ENCODE measurements at regions not wholly inside any gene's neighbourhood (a gene's known extent, or its start where the extent isn't known, plus 50 kb on each side); places are given as distances from the start of the nearest gene placed in this dataset.

GRCh38 chr1:215479567-215479966, 87.5 kb upstream of the KCTD3 start:
- Mint-ChIP-seq H3K4me3 (no peak overlapping the region), H3K4me1 (no peaks in the 10 kb centered on the region), H3K36me3 (ENCODE audit: low read depth) (no peaks in the 10 kb centered on the region), H3K27ac (no peak overlapping the region), H3K9me3 (no peaks in the 10 kb centered on the region), H3K27me3 (no peaks in the 10 kb centered on the region)
- no peak for DNase-seq
- ChIA-PET POLR2A (no interaction called here), CTCF (no interaction called here)

GRCh38 chr1:215482079-215482478, 85.0 kb upstream of the KCTD3 start:
- no peak overlapping the region for H3K4me3 Mint-ChIP-seq
- ChIA-PET CTCF (no interaction called here), POLR2A (no interaction called here)
- no peaks in the 10 kb centered on the region for H3K9me3 Mint-ChIP-seq
- DNase-seq: no peak
- H3K27me3 Mint-ChIP-seq: no peaks in the 10 kb centered on the region
- no peaks in the 10 kb centered on the region for H3K36me3 Mint-ChIP-seq (ENCODE audit: low read depth)
- no peak overlapping the region for H3K27ac Mint-ChIP-seq
- H3K4me1 Mint-ChIP-seq: no peaks in the 10 kb centered on the region

- no peaks in the 10 kb centered on the region for H3K36me3 Mint-ChIP-seq (ENCODE audit: low read depth)
- DNase-seq: no peak
- no peak overlapping the region for H3K27ac Mint-ChIP-seq
- H3K9me3 Mint-ChIP-seq: no peaks in the 10 kb centered on the region
- no peak overlapping the region for H3K4me3 Mint-ChIP-seq
- ChIA-PET POLR2A (no interaction called here), CTCF (interaction anchor here (0.6 kb wide), 1 partner anchor 115 kb away, joined by 3 read pairs; no protein-coding TSS in a partner anchor)
- H3K4me1 Mint-ChIP-seq: no peaks in the 10 kb centered on the region
- no peaks in the 10 kb centered on the region for H3K27me3 Mint-ChIP-seq
Observed at GRCh38 chr1:215484171-215484939, 82.7 kb upstream of the KCTD3 start.

GRCh38 chr1:215487466-215487865, 79.6 kb upstream of the KCTD3 start:
- H3K27ac Mint-ChIP-seq: no peak overlapping the region
- no peaks in the 10 kb centered on the region for H3K4me1 Mint-ChIP-seq
- ChIA-PET CTCF (no interaction called here), POLR2A (no interaction called here)
- no peaks in the 10 kb centered on the region for H3K36me3 Mint-ChIP-seq (ENCODE audit: low read depth)
- DNase-seq: no peak
- H3K9me3 Mint-ChIP-seq: no peaks in the 10 kb centered on the region
- no peak overlapping the region for H3K4me3 Mint-ChIP-seq
- no peaks in the 10 kb centered on the region for H3K27me3 Mint-ChIP-seq

- Mint-ChIP-seq H3K27me3 (no peaks in the 10 kb centered on the region), H3K27ac (no peak overlapping the region), H3K36me3 (ENCODE audit: low read depth) (no peaks in the 10 kb centered on the region), H3K4me3 (no peak overlapping the region), H3K9me3 (no peaks in the 10 kb centered on the region), H3K4me1 (no peaks in the 10 kb centered on the region)
- ChIA-PET CTCF (no interaction called here), POLR2A (no interaction called here)
- DNase-seq: no peak
Observed at GRCh38 chr1:215488850-215489249, 78.3 kb upstream of the KCTD3 start.

GRCh38 chr1:215489771-215490565, 77.1 kb upstream of the KCTD3 start:
- CTCF ChIA-PET: no interaction called here

GRCh38 chr1:215497528-215497927, 69.6 kb upstream of the KCTD3 start:
- no peak overlapping the region for H3K4me3 Mint-ChIP-seq
- CTCF ChIA-PET: no interaction called here

More at GRCh38 chr1:215489771-215490565, 77.1 kb upstream of the KCTD3 start:
- Mint-ChIP-seq H3K36me3 (ENCODE audit: low read depth) (no peaks in the 10 kb centered on the region), H3K4me1 (no peaks in the 10 kb centered on the region), H3K27ac (no peak overlapping the region), H3K9me3 (no peaks in the 10 kb centered on the region), H3K27me3 (no peaks in the 10 kb centered on the region), H3K4me3 (no peak overlapping the region)
- POLR2A ChIA-PET: no interaction called here
- DNase-seq: no peak

GRCh38 chr1:215501496-215501895, 65.6 kb upstream of the KCTD3 start:
- DNase-seq: no peak
- no peaks in the 10 kb centered on the region for H3K36me3 Mint-ChIP-seq (ENCODE audit: low read depth)
- no peaks in the 10 kb centered on the region for H3K9me3 Mint-ChIP-seq
- peaks cover 4% of the 10 kb centered on the region for H3K27me3 Mint-ChIP-seq
- no peaks in the 10 kb centered on the region for H3K4me1 Mint-ChIP-seq
- ChIA-PET POLR2A (no interaction called here), CTCF (interaction anchor here (0.7 kb wide), 1 partner anchor 476 kb away, joined by 3 read pairs; no protein-coding TSS in a partner anchor)
- H3K4me3 Mint-ChIP-seq: no peak overlapping the region
- H3K27ac Mint-ChIP-seq: no peak overlapping the region

More at GRCh38 chr1:215497528-215497927, 69.6 kb upstream of the KCTD3 start:
- Mint-ChIP-seq H3K4me1 (no peaks in the 10 kb centered on the region), H3K9me3 (no peaks in the 10 kb centered on the region), H3K27me3 (no peaks in the 10 kb centered on the region), H3K27ac (no peak overlapping the region), H3K36me3 (ENCODE audit: low read depth) (no peaks in the 10 kb centered on the region)
- no peak for DNase-seq
- POLR2A ChIA-PET: no interaction called here

GRCh38 chr1:215502081-215502480, 65.0 kb upstream of the KCTD3 start:
- H3K36me3 Mint-ChIP-seq (ENCODE audit: low read depth): no peaks in the 10 kb centered on the region
- H3K27ac Mint-ChIP-seq: no peak overlapping the region
- no peak overlapping the region for H3K4me3 Mint-ChIP-seq
- ChIA-PET CTCF (no interaction called here), POLR2A (no interaction called here)
- no peaks in the 10 kb centered on the region for H3K4me1 Mint-ChIP-seq
- no peak for DNase-seq
- H3K9me3 Mint-ChIP-seq: no peaks in the 10 kb centered on the region
- H3K27me3 Mint-ChIP-seq: peaks cover 4% of the 10 kb centered on the region

- DNase-seq: no peak
- CTCF ChIA-PET: no interaction called here
- no peaks in the 10 kb centered on the region for H3K36me3 Mint-ChIP-seq (ENCODE audit: low read depth)
- H3K4me1 Mint-ChIP-seq: no peaks in the 10 kb centered on the region
- H3K27ac Mint-ChIP-seq: no peak overlapping the region
- POLR2A ChIA-PET: no interaction called here
- H3K27me3 Mint-ChIP-seq: peaks cover 4% of the 10 kb centered on the region
- no peak overlapping the region for H3K4me3 Mint-ChIP-seq
- H3K9me3 Mint-ChIP-seq: peaks cover 11% of the 10 kb centered on the region
Observed at GRCh38 chr1:215507119-215507518, 60.0 kb upstream of the KCTD3 start.

GRCh38 chr1:215508311-215508710, 58.8 kb upstream of the KCTD3 start:
- Mint-ChIP-seq H3K27me3 (peaks cover 4% of the 10 kb centered on the region), H3K9me3 (peaks cover 11% of the 10 kb centered on the region), H3K27ac (no peak overlapping the region), H3K4me1 (no peaks in the 10 kb centered on the region), H3K4me3 (no peak overlapping the region), H3K36me3 (ENCODE audit: low read depth) (no peaks in the 10 kb centered on the region)
- DNase-seq: no peak
- ChIA-PET POLR2A (no interaction called here), CTCF (interaction anchor here (1.3 kb wide), 1 partner anchor 18 kb away, joined by 4 read pairs; no protein-coding TSS in a partner anchor)
